Glutamatergic neuron (in vitro differentiated cells): ENCODE measurements at regions not wholly inside any gene's neighbourhood (a gene's known extent, or its start where the extent isn't known, plus 50 kb on each side); places are given as distances from the start of the nearest gene placed in this dataset.
"Not testable (repeated sequence)": the region's sequence is repeated elsewhere in the genome, so short reads cannot be mapped to it uniquely, and the experiment has no call there.

Experiments used
- DNase-seq: peaks from one replicate; pipeline ENCODE4 v3.0.0; 2022
- H3K27ac Mint-ChIP-seq: one replicate; pipeline ENCODE4 v1.8.0; 2020; ENCODE audit warnings: mild to moderate bottlenecking, mixed read lengths, inconsistent platforms; ENCODE audit not compliant: unreplicated experiment
- H3K27me3 Mint-ChIP-seq: one replicate; pipeline ENCODE4 v1.8.0; 2020; ENCODE audit warnings: mild to moderate bottlenecking, moderate library complexity, mixed read lengths, inconsistent platforms; ENCODE audit not compliant: unreplicated experiment
- H3K36me3 Mint-ChIP-seq: one replicate; pipeline ENCODE4 v1.8.0; 2020; ENCODE audit warnings: mild to moderate bottlenecking, mixed read lengths, inconsistent platforms; ENCODE audit not compliant: unreplicated experiment
- H3K4me1 Mint-ChIP-seq: one replicate; pipeline ENCODE4 v1.8.0; 2020; ENCODE audit warnings: mild to moderate bottlenecking, low read depth, mixed read lengths, inconsistent platforms; ENCODE audit not compliant: unreplicated experiment
- H3K4me3 Mint-ChIP-seq: one replicate; pipeline ENCODE4 v1.8.0; 2020; ENCODE audit warnings: mild to moderate bottlenecking, mixed read lengths, inconsistent platforms; ENCODE audit not compliant: unreplicated experiment
- H3K9me3 Mint-ChIP-seq: one replicate; pipeline ENCODE4 v1.8.0; 2020; ENCODE audit warnings: mild to moderate bottlenecking, moderate library complexity, mixed read lengths, inconsistent platforms; ENCODE audit not compliant: unreplicated experiment
- CTCF ChIP-seq: fragments of 200-600 bp; sonication (generic); IDR thresholded peaks from one replicate; pipeline ENCODE4 v1.5.0; 2021; ENCODE audit not compliant: partially characterized antibody, unreplicated experiment

GRCh38 chr9:74415995-74416394 lies 81.1 kb upstream of the RORB start:
- Mint-ChIP-seq H3K27me3 (no peaks in the 10 kb centered on the region), H3K9me3 (no peaks in the 10 kb centered on the region), H3K4me1 (peaks cover 13% of the 10 kb centered on the region), H3K4me3 (no peak overlapping the region), H3K36me3 (no peaks in the 10 kb centered on the region), H3K27ac (no peak overlapping the region)
- TF ChIP-seq CTCF, result no peak
- DNase-seq, result no peak

- H3K36me3 Mint-ChIP-seq, H3K27ac Mint-ChIP-seq, H3K27me3 Mint-ChIP-seq, H3K4me3 Mint-ChIP-seq, DNase-seq, H3K9me3 Mint-ChIP-seq: not testable (repeated sequence)
- H3K4me1 Mint-ChIP-seq, result peaks cover 18% of the 10 kb centered on the region
These were observed 72.6 kb upstream of the RORB start for GRCh38 chr9:74424488-74424887.

GRCh38 chr9:74431467-74431866 lies 65.7 kb upstream of the RORB start:
- no peak for TF ChIP-seq CTCF
- H3K27me3 Mint-ChIP-seq, result no peaks in the 10 kb centered on the region
- no peak overlapping the region for H3K4me3 Mint-ChIP-seq
- H3K36me3 Mint-ChIP-seq, result no peaks in the 10 kb centered on the region
- no peak overlapping the region for H3K27ac Mint-ChIP-seq
- DNase-seq, result no peak
- no peaks in the 10 kb centered on the region for H3K9me3 Mint-ChIP-seq
- H3K4me1 Mint-ChIP-seq, result no peaks in the 10 kb centered on the region

- H3K4me3 Mint-ChIP-seq, result no peak overlapping the region
- no peak for TF ChIP-seq CTCF
- H3K36me3 Mint-ChIP-seq, result no peaks in the 10 kb centered on the region
- no peak overlapping the region for H3K27ac Mint-ChIP-seq
- no peaks in the 10 kb centered on the region for H3K9me3 Mint-ChIP-seq
- no peaks in the 10 kb centered on the region for H3K4me1 Mint-ChIP-seq
- no peaks in the 10 kb centered on the region for H3K27me3 Mint-ChIP-seq
- no peak for DNase-seq
These were observed 53.9 kb upstream of the RORB start for GRCh38 chr9:74443036-74443750.

GRCh38 chr9:74444369-74444768 lies 52.8 kb upstream of the RORB start:
- H3K27ac Mint-ChIP-seq, result no peak overlapping the region
- no peak for DNase-seq
- no peaks in the 10 kb centered on the region for H3K4me1 Mint-ChIP-seq
- H3K9me3 Mint-ChIP-seq, result no peaks in the 10 kb centered on the region
- H3K4me3 Mint-ChIP-seq, result no peak overlapping the region
- no peaks in the 10 kb centered on the region for H3K27me3 Mint-ChIP-seq
- no peak for TF ChIP-seq CTCF
- no peaks in the 10 kb centered on the region for H3K36me3 Mint-ChIP-seq
